ENCODE measurements at regions not wholly inside any gene's neighbourhood (a gene's known extent, or its start where the extent isn't known, plus 50 kb on each side); places are given as distances from the start of the nearest gene placed in this dataset.

- Histone ChIP-seq H3K4me3 (no peak overlapping the region), H3K36me3 (no peaks in the 10 kb centered on the region), H3K9me3 (peaks cover 5% of the 10 kb centered on the region), H3K27ac (no peak overlapping the region), H3K27me3 (replicated peaks; ENCODE audit: insufficient read depth) (no peaks in the 10 kb centered on the region), H3K4me1 (ENCODE audit: control insufficient read depth in 1 of 2, low read depth in 2 of 2) (no peaks in the 10 kb centered on the region)
- DNase-seq (ENCODE audit: low spot score): no peak
- no peak for TF ChIP-seq CTCF (IDR thresholded peaks at IDR 0.05)
- no peak for ATAC-seq (ENCODE audit: insufficient number of reproducible peaks, low FRiP score, low read depth)
Measured at GRCh38 chr13:51019026-51019425, 92.0 kb downstream of the C13orf42 start.

- DNase-seq (ENCODE audit: low spot score) (no peak), ATAC-seq (ENCODE audit: insufficient number of reproducible peaks, low FRiP score, low read depth) (no peak)
- no peak overlapping the region for H3K27ac ChIP-seq
- peaks cover 5% of the 10 kb centered on the region for H3K9me3 ChIP-seq
- TF ChIP-seq CTCF (IDR thresholded peaks at IDR 0.05): no peak
- H3K4me1 ChIP-seq (ENCODE audit: control insufficient read depth in 1 of 2, low read depth in 2 of 2): no peaks in the 10 kb centered on the region
- H3K27me3 ChIP-seq (replicated peaks; ENCODE audit: insufficient read depth): no peaks in the 10 kb centered on the region
- no peak overlapping the region for H3K4me3 ChIP-seq
- H3K36me3 ChIP-seq: no peaks in the 10 kb centered on the region
Measured at GRCh38 chr13:51017516-51017915, 93.6 kb downstream of the C13orf42 start.

DNA sequence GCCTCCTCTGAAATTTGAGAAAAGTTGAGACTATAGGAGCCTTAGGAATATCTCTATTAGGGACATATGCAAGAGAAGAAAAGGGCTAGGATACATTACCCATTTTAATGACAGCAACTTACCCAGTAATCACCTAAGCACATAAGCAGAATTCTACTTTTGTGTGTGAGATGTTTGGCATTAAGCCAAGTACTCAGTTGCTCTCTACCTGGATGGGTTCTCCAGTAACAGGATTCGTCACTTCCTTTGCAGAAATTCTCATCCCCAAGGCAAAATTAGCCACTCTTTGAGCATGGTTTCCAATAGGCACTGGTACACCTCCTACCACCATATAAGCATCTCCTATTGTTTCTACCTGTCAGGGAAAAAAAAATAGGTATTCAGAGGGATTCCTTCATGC lies 95.1 kb downstream of the C13orf42 start:
- Histone ChIP-seq H3K27ac (no peak overlapping the region), H3K27me3 (replicated peaks; ENCODE audit: insufficient read depth) (no peaks in the 10 kb centered on the region), H3K36me3 (no peaks in the 10 kb centered on the region), H3K4me3 (no peak overlapping the region), H3K4me1 (ENCODE audit: control insufficient read depth in 1 of 2, low read depth in 2 of 2) (no peaks in the 10 kb centered on the region), H3K9me3 (peaks cover 5% of the 10 kb centered on the region)
- TF ChIP-seq CTCF (IDR thresholded peaks at IDR 0.05): no peak
- ATAC-seq (ENCODE audit: insufficient number of reproducible peaks, low FRiP score, low read depth) (no peak), DNase-seq (ENCODE audit: low spot score) (no peak)

GRCh38 chr13:51009597-51009996 lies 100.0 kb downstream of the RNASEH2B start:
- no peaks in the 10 kb centered on the region for H3K27me3 ChIP-seq (replicated peaks; ENCODE audit: insufficient read depth)

DNA sequence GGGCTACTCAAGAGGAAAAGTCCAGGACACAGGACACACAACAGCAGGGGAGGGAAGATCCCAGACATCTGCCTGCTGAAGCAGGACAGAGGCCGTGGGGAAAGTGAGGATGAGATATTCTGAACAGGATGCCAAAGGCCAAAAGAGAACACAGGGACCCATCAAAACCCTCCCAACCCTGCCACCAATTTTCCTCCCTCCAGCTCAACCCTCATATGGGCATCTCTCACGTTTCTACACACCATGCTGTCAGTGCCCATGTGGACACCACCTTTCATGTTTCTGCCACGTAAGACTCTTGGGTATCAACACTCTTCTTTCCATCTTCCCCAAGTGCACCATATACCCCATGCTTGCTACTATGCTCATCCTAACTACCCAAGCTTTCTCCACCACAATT lies 97.6 kb downstream of the RNASEH2B start:
- peak overlapping the region; percentile 39 to 79 for H3K27ac ChIP-seq
- no peaks in the 10 kb centered on the region for H3K27me3 ChIP-seq (replicated peaks; ENCODE audit: insufficient read depth)
- no peak overlapping the region for H3K4me3 ChIP-seq
- DNase-seq (ENCODE audit: low spot score): no peak
- peaks cover 16 to 22% of the 10 kb centered on the region in 2 donors for H3K4me1 ChIP-seq (ENCODE audit: control insufficient read depth in 1 of 2, low read depth in 2 of 2)
- no peak for TF ChIP-seq CTCF (IDR thresholded peaks at IDR 0.05)
- H3K36me3 ChIP-seq: no peaks in the 10 kb centered on the region
- H3K9me3 ChIP-seq: no peaks in the 10 kb centered on the region
- no peak for ATAC-seq (ENCODE audit: insufficient number of reproducible peaks, low FRiP score, low read depth)

More at GRCh38 chr13:51009597-51009996, 100.0 kb downstream of the RNASEH2B start:
- ATAC-seq (ENCODE audit: insufficient number of reproducible peaks, low FRiP score, low read depth) (no peak), DNase-seq (ENCODE audit: low spot score) (no peak)
- no peaks in the 10 kb centered on the region for H3K36me3 ChIP-seq
- peaks cover 5% of the 10 kb centered on the region for H3K9me3 ChIP-seq
- H3K4me1 ChIP-seq (ENCODE audit: control insufficient read depth in 1 of 2, low read depth in 2 of 2): peaks cover 16 to 22% of the 10 kb centered on the region in 2 donors
- H3K4me3 ChIP-seq: no peak overlapping the region
- H3K27ac ChIP-seq: no peak overlapping the region
- TF ChIP-seq CTCF (IDR thresholded peaks at IDR 0.05): no peak

All from thoracic aorta (tissue), 2 donors.